Neural cell (in vitro differentiated cells): ENCODE measurements at regions not wholly inside any gene's neighbourhood (a gene's known extent, or its start where the extent isn't known, plus 50 kb on each side); places are given as distances from the start of the nearest gene placed in this dataset.

Experiments
- H2AFZ ChIP-seq: fragments of 200-600, 300-800 bp; sonication (generic), shearing (Covaris generic); 2 replicates; pipeline ENCODE4 v1.6.0; 2014; ENCODE audit warnings: low read depth, mild to moderate bottlenecking, antibody characterized with exemption, low read length, moderate library complexity
- H3F3A ChIP-seq: fragments of 200-600 bp; shearing (Covaris generic); 2 replicates; pipeline ENCODE4 v1.6.1; 2016; ENCODE audit warnings: mild to moderate bottlenecking, moderate library complexity, mixed read lengths, antibody characterized with exemption, low read length; ENCODE audit not compliant: insufficient read depth, poor library complexity, severe bottlenecking
- H3K27ac ChIP-seq: fragments of 200-600, 300-800 bp; sonication (generic), shearing (Covaris generic); 2 replicates; pipeline ENCODE4 v1.5.1; 2014; ENCODE audit warnings: mild to moderate bottlenecking, low read length, moderate library complexity
- H3K27me3 ChIP-seq: fragments of 300-800, 200-600 bp; sonication (generic), shearing (Covaris generic); 2 replicates; pipeline ENCODE4 v1.6.0; 2014; ENCODE audit warnings: mild to moderate bottlenecking, low read depth, low read length, moderate library complexity; ENCODE audit not compliant: insufficient read depth
- H3K36me3 ChIP-seq: fragments of 300-800, 200-600 bp; sonication (generic), shearing (Covaris generic); 2 replicates; pipeline ENCODE4 v1.5.1; 2014; ENCODE audit warnings: mild to moderate bottlenecking, antibody characterized with exemption, low read length, moderate library complexity; ENCODE audit not compliant: insufficient read depth
- H3K4me2 ChIP-seq: fragments of 300-800, 200-600 bp; sonication (generic), shearing (Covaris generic); 2 replicates; pipeline ENCODE4 v1.6.0; 2014; ENCODE audit warnings: mild to moderate bottlenecking, low read length
- H3K4me3 ChIP-seq: fragments of 300-800, 200-600 bp; sonication (generic), shearing (Covaris generic); 2 replicates; pipeline ENCODE4 v1.5.1; 2014; ENCODE audit warnings: mild to moderate bottlenecking, low read length, moderate library complexity
- H3K79me2 ChIP-seq: fragments of 200-600 bp; shearing (Covaris generic); replicated peaks from 2 replicates; pipeline ENCODE4 v1.6.0; 2014; ENCODE audit warnings: mild to moderate bottlenecking, low read length, moderate library complexity; ENCODE audit not compliant: insufficient read depth
- H3K9ac ChIP-seq: fragments of 300-800, 200-600 bp; sonication (generic), shearing (Covaris generic); 2 replicates; pipeline ENCODE4 v1.6.1; 2016; ENCODE audit warnings: mild to moderate bottlenecking, low read length, mixed read lengths
- H3K9me2 ChIP-seq: fragments of 200-600 bp; shearing (Covaris generic); 2 replicates; pipeline ENCODE4 v1.6.1; 2016; ENCODE audit warnings: mild to moderate bottlenecking, low read length, mixed read lengths; ENCODE audit not compliant: insufficient read depth
- H3K9me3 ChIP-seq: fragments of 200-600, 300-800 bp; sonication (generic), shearing (Covaris generic); 2 replicates; pipeline ENCODE4 v1.6.1; 2016; ENCODE audit warnings: mild to moderate bottlenecking, mixed run types, low read length, moderate library complexity, mixed read lengths
- H4K20me1 ChIP-seq: fragments of 200-600 bp; shearing (Covaris generic); 2 replicates; pipeline ENCODE4 v1.6.1; 2016; ENCODE audit warnings: mild to moderate bottlenecking, mixed run types; ENCODE audit not compliant: insufficient read depth
- CTCF ChIP-seq: fragments of 450-650 bp; IDR thresholded peaks from 2 replicates; pipeline ENCODE4 v1.5.1; 2014; ENCODE audit warnings: antibody characterized with exemption, mild to moderate bottlenecking, moderate library complexity; ENCODE audit not compliant: poor library complexity, severe bottlenecking
- EP300 ChIP-seq: fragments of 450-650 bp; conservative IDR thresholded peaks from 2 replicates; pipeline ENCODE4 v1.6.1; 2014; ENCODE audit warnings: antibody characterized with exemption, mild to moderate bottlenecking, moderate library complexity; ENCODE audit not compliant: poor library complexity, severe bottlenecking
- EZH2 ChIP-seq: fragments of 200-600, 300-800 bp; shearing (Covaris generic), sonication (generic); IDR thresholded peaks from 2 replicates; pipeline ENCODE4 v1.6.1; 2014; ENCODE audit warnings: antibody characterized with exemption, low read length, borderline replicate concordance, mild to moderate bottlenecking; ENCODE audit not compliant: insufficient read depth, poor library complexity, severe bottlenecking
- MXI1 ChIP-seq: fragments of 450-650 bp; conservative IDR thresholded peaks from 2 replicates; pipeline ENCODE4 v1.6.1; 2014; ENCODE audit warnings: antibody characterized with exemption, mild to moderate bottlenecking; ENCODE audit not compliant: poor library complexity, severe bottlenecking
- POLR2AphosphoS5 ChIP-seq: IDR thresholded peaks from 2 replicates; pipeline ENCODE4 v1.6.1; 2012
- RAD21 ChIP-seq: fragments of 450-650 bp; conservative IDR thresholded peaks from 2 replicates; pipeline ENCODE4 v1.6.1; 2014; ENCODE audit warnings: antibody characterized with exemption, mild to moderate bottlenecking, moderate library complexity
- REST ChIP-seq: IDR thresholded peaks from 2 replicates; pipeline ENCODE4 v1.6.1; 2012; ENCODE audit warnings: borderline replicate concordance
- SMC3 ChIP-seq: fragments of 450-650 bp; conservative IDR thresholded peaks from 2 replicates; pipeline ENCODE4 v1.6.1; 2014; ENCODE audit warnings: antibody characterized with exemption, mild to moderate bottlenecking, moderate library complexity; ENCODE audit not compliant: poor library complexity
- TAF1 ChIP-seq: IDR thresholded peaks from 2 replicates; pipeline ENCODE4 v1.6.1; 2012; ENCODE audit warnings: low read depth

GRCh38 chr14:65838565-65838964 lies 426.0 kb downstream of the FUT8 start:
- H3F3A ChIP-seq: no peaks in the 10 kb centered on the region
- H2AFZ ChIP-seq: no peak overlapping the region
- no peak overlapping the region for H3K9ac ChIP-seq
- H3K27ac ChIP-seq: no peak overlapping the region
- H4K20me1 ChIP-seq: no peaks in the 10 kb centered on the region
- H3K4me2 ChIP-seq: no peak overlapping the region
- H3K79me2 ChIP-seq: no peaks in the 10 kb centered on the region
- H3K9me2 ChIP-seq: no peaks in the 10 kb centered on the region
- H3K9me3 ChIP-seq: no peaks in the 10 kb centered on the region
- H3K36me3 ChIP-seq: no peaks in the 10 kb centered on the region
- no peak overlapping the region for H3K4me3 ChIP-seq
- no peaks in the 10 kb centered on the region for H3K27me3 ChIP-seq
- TF ChIP-seq CTCF (no peak), TAF1 (no peak), EZH2 (no peak), EP300 (no peak), RAD21 (no peak), REST (no peak), MXI1 (no peak), POLR2AphosphoS5 (no peak), SMC3 (no peak)

- Histone ChIP-seq H3F3A (no peaks in the 10 kb centered on the region), H4K20me1 (no peaks in the 10 kb centered on the region), H2AFZ (no peak overlapping the region), H3K79me2 (no peaks in the 10 kb centered on the region), H3K4me2 (no peak overlapping the region), H3K4me3 (no peak overlapping the region), H3K27me3 (no peaks in the 10 kb centered on the region), H3K36me3 (no peaks in the 10 kb centered on the region), H3K27ac (no peak overlapping the region), H3K9ac (no peak overlapping the region), H3K9me3 (no peaks in the 10 kb centered on the region), H3K9me2 (no peaks in the 10 kb centered on the region)
- TF ChIP-seq CTCF: no peak
- TF ChIP-seq TAF1: no peak
- no peak for TF ChIP-seq REST
- no peak for TF ChIP-seq POLR2AphosphoS5
- TF ChIP-seq EZH2: no peak
- no peak for TF ChIP-seq MXI1
- TF ChIP-seq SMC3: no peak
- TF ChIP-seq RAD21: no peak
- TF ChIP-seq EP300: no peak
Observed at GRCh38 chr14:65840118-65840751, 427.7 kb downstream of the FUT8 start.
